HG02571 (cell line): ENCODE measurements at regions not wholly inside any gene's neighbourhood (a gene's known extent, or its start where the extent isn't known, plus 50 kb on each side); places are given as distances from the start of the nearest gene placed in this dataset.

Experiments used
- ATAC-seq: cut with Tn5 transposase; IDR thresholded peaks from one replicate; pipeline ENCODE4 v1.9.1; 2021; ENCODE audit warnings: mild to moderate bottlenecking, moderate library complexity; ENCODE audit not compliant: unreplicated experiment

DNA sequence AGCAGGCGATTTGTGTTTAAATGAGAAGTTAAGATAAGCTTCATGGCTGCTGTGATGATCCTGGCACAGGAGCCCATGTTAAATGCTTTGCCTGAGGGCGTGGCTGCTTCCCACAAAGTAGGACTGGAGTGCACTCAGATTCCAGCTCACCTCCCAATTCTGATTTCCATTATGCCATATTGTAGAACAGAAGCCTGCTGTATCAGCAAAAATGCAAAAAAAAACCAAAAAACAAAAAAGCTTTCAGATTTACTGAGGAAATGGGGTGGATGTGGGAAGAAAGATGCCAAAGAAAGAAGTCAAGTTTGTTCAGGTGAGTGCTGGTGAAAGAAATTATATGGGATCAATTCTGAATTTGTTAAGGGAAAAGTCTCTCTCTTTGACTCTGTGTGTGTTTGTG is 610.4 kb upstream of the NETO1 start:
- no peak for ATAC-seq

DNA sequence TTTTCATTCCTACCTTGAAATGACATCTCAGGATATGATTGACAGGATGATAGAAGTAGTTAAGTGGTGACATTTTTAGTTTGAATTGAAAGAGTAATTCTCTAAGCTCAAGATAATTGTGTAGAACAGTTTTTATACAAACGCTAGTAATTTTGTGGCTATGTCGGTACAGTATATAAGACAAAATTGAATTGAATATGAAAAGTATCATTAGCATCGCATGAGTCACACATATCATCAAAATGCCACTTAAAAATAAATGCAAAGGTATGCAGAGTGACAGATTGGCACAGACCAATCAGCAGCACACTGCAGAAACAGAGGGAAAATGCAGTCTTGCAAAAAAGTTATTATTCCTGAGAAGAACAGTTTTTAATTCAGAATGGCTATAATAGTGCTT is 608.2 kb upstream of the NETO1 start:
- no peak for ATAC-seq

- no peak for ATAC-seq
Observed at GRCh38 chr18:73462092-73462491, 594.3 kb upstream of the NETO1 start.

GRCh38 chr18:73461780-73462059 is 593.9 kb upstream of the NETO1 start:
- no peak for ATAC-seq

GRCh38 chr18:73461038-73461779 is 593.4 kb upstream of the NETO1 start:
- ATAC-seq, result no peak

DNA sequence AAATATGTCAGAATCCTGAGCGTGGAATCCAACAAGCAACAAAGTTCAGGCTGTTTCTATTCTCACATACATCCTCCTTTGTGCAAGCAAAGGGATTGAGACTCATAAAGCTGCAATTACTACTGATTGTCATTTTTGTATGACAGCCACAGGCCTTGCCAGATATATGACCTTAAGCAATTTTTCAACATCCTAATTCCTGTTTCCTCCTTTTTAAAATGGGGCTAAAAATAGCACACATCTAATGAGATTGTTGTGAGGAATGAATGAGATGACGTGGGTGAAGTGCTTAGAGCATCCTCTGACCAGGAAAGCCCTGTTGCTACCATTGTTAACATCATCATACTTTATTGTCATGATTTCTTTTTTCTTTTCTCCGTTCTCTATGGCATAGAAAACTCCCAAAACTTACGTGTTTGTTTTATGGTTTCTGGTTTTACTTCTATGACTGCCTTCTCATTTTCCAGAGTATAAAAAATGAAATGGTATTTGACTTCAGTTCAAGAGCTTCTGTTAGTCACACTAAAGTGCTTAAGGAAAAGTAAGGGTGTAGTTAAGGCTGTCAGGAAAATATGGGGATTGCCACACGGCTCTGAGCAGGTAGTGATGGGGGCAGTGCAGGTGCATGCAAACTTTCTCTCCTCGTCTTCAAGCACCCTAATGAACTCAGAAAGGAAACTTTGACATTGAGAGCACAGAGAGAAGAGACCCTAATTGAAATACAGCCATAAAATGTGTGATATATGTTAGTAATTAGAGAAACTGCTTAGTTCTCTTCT is 590.6 kb upstream of the NETO1 start:
- ATAC-seq, result no peak

GRCh38 chr18:73456643-73457042 is 588.9 kb upstream of the NETO1 start:
- no peak for ATAC-seq

DNA sequence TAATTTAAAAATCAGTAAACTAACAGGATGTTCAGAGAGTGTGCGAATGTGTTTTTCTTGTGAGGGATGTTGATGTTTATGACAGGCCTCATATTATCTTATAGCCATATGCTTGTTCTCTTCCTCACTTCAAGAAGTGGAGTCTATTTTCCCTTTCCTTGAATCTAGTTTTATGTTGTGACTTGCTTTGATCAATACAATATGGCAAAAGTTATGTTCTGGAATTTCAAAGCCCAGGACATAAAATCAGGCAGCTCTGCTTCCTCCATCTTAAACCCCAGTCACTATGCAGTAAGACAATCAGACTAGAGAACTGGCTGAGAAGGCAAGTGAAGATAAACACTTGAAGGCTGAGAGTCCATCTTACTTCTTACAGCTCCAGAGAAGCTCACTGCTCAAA is 585.1 kb upstream of the NETO1 start:
- no peak for ATAC-seq

DNA sequence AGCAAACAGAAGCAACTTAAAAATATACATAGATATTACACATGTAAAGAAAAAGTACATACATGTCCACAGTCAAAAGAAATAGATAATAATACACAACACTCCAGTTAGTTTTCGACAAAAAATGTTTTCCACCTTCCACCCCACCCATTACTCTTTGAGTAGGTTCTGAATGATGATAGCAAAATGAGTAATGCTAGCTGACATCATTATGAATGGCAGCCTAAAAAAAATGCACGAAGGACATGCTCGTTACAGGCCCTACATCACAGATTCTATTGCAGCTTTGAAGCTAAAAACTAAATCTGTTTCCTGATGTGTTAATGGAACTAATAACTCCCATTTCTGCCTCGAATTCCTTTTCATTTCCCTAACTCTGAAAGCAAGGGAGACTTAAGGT is 578.7 kb upstream of the NETO1 start:
- ATAC-seq, result no peak

DNA sequence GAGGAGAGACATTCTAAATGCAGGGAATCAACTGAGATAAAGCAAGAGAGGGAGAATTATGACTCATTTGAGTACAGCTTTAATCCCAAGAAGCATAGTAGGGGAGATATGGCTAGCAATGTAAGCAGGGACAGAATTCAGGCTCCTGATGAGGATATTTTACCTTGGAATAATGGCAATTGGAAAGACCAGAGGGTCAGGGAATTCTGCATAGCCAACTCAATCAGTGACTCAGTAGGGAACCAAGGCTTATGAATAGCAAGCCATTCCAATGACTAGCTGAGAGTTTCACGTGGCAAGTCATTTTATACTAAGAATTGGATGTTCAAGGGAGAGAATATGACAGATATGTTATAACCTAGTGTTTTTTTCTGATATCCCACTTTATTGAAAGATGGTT is 563.8 kb upstream of the NETO1 start:
- no peak for ATAC-seq

GRCh38 chr18:73421010-73421409 is 553.2 kb upstream of the NETO1 start:
- ATAC-seq, result no peak

DNA sequence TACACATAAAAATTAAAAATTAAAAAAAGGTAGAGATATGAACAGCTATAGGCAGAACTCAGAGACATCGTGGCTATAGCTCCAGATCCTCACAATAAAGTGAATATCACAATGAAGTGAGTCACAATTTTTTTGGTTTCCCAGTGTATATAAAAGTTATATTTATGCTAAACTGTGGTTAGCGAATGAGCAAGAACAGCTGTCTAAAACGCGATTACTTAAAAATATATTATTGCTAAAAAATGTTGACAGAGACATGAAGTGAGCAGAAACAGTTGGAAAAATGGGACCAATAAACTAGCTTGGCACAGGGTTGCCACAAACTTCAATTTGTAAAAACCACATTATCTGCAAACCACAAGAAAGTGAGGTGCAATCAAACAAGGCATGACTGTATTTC is 551.7 kb upstream of the NETO1 start:
- no peak for ATAC-seq

- ATAC-seq, result no peak
Observed at GRCh38 chr18:73414598-73414997, 546.8 kb upstream of the NETO1 start.

GRCh38 chr18:73414069-73414468 is 546.3 kb upstream of the NETO1 start:
- ATAC-seq, result no peak

GRCh38 chr18:73409242-73409641 is 541.5 kb upstream of the NETO1 start:
- ATAC-seq, result no peak

DNA sequence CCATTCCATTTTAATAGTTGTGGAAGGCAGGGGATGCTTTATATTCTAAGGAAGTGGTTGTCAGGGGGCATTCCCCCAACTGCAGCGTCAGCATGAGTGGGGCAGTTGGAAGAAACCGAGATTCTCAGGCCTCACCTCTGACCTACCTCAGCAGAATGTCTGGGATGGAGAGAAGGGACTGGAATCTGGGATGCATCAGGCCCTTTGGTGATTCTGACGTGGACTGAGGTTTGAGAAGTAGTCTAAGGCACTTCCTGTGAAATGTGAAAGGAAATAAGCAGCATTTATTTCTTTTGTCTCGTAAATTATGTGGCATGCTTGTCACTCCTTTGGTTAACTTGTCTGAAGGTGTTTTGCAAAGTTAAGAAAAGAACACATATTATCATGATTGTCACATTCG is 540.7 kb upstream of the NETO1 start:
- ATAC-seq, result no peak

- no peak for ATAC-seq
Observed at GRCh38 chr18:73407506-73407905, 539.7 kb upstream of the NETO1 start.

DNA sequence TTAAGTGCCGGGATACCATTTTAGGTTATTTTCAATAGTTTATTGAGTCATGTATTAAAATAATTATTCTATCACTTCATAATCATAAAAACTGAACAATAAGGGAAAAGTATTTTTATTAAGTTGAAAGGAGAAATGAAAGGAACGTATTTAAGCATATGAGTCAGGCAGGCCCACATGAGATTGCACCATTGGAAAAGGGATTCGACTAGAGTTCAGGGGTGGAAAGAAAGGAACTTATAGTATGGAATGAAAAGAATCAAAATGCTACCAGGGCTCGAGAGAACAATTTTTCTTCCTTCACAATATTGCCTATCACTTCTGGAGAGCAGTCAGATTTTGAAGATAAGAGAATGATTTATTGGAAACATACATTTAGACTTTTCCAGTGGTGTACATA is 516.5 kb upstream of the NETO1 start:
- no peak for ATAC-seq

GRCh38 chr18:73381699-73382036 is 513.9 kb upstream of the NETO1 start:
- no peak for ATAC-seq

DNA sequence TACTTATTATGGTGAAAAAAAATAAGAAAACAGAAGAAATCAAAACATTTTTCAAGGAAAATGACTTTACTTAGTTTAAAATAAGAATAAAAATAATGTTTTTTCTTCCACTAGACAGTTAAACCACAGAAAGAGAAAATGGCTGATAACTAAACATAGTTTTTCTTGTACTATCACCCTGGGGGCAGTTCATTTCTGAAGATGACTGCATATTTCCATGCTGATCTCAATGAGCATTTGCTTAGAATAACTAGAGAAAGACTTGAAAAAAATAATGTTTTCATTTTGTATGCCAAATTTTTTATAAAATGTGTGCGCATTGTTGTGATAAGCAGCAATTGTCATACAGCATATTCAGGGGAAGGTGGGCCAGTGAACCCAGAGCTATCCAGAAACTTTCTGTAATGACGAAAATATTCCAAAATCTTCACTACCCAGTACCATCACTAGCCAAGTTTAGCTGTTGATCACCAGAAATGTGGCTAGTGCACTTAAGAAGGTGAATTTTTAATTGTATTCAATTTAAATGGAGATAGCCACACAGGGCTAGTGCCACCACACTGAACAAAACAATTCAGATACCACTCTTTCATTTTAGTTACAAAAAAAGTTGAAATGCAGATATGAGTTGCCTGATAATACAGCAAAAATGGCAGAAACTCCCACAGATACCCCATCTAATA is 513.4 kb upstream of the NETO1 start:
- ATAC-seq, result no peak

- ATAC-seq, result no peak
Observed at GRCh38 chr18:73366713-73367112, 498.9 kb upstream of the NETO1 start.

DNA sequence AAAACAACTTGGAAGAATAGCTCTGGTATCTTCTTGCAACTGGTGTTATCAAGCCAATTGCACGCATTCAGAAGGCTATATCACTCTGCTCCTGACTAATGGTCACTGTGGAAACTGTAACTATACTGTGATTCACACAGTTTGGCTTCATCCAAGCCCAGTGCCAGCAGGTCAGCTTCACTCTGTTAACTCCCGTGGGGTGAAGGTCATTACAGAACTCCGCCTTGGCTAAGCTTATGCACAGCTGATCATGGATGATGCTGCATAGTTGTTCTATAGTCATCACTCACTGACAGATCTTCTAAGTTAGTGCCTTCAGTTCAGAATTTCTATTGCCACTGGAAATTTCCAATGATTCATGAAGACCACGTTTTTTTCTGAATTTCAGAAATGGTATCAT is 497.2 kb upstream of the NETO1 start:
- ATAC-seq, result no peak
